ENCODE measurements at regions not wholly inside any gene's neighbourhood (a gene's known extent, or its start where the extent isn't known, plus 50 kb on each side); places are given as distances from the start of the nearest gene placed in this dataset.

- H3K9ac ChIP-seq (ENCODE audit: low read length) = no peak overlapping the region
- no peaks in the 10 kb centered on the region for H3K79me2 ChIP-seq (ENCODE audit: insufficient read depth, low read length)
- no peak overlapping the region for H3K4me2 ChIP-seq (ENCODE audit: low read length)
- no TSS peak for BruUV-seq (replicated peaks)
- POLR2A ChIA-PET = no interaction called here
- H2AFZ ChIP-seq (ENCODE audit: low read depth, low read length, poor library complexity, severe bottlenecking) = no peak overlapping the region
- RAD21 ChIA-PET (ENCODE audit: low non-redundant PET in 1 of 2, low total read pairs in 2 of 2, uncharacterized antibody in 2 of 2, unreplicated experiment in 2 of 2) = no interaction called here
- no peaks in the 10 kb centered on the region; a peak in 1 of 4 replicates for H3K9me3 ChIP-seq (ENCODE audit: control insufficient read depth in 1 of 2, insufficient read depth in 1 of 2, low read depth in 1 of 2, low read length in 2 of 2)
- no peaks in the 10 kb centered on the region for H3K4me1 ChIP-seq (ENCODE audit: control insufficient read depth in 1 of 2, insufficient read depth in 2 of 2, low read length in 2 of 2)
- no peaks in the 10 kb centered on the region; the same call in 1 of the 2 replicates for H4K20me1 ChIP-seq (ENCODE audit: insufficient read depth)
- ATAC-seq (no peak), DNase-seq (ENCODE audit: low read depth, low spot score) (no peak)
- intact Hi-C loops (cut with micrococcal nuclease) = no loop called here
- no peak overlapping the region for H3K27ac ChIP-seq (ENCODE audit: low read depth, low read length)
- TF ChIP-seq EZH2phosphoT487 (IDR thresholded peaks at IDR 0.05; ENCODE audit: borderline replicate concordance) = no peak
- no peak for TF ChIP-seq ATF3 (IDR thresholded peaks at IDR 0.05)
- no peak for TF ChIP-seq ELF1 (IDR thresholded peaks at IDR 0.05; ENCODE audit: borderline replicate concordance, low read depth)
- TF ChIP-seq CBX3 (IDR thresholded peaks at IDR 0.05; ENCODE audit: low read depth) = no peak
- no peak for TF ChIP-seq YY1 (IDR thresholded peaks at IDR 0.05; ENCODE audit: extremely low read depth, insufficient replicate concordance, low read depth, low read length)
- TF ChIP-seq EGR1 (IDR thresholded peaks at IDR 0.05; ENCODE audit: low read depth) = no peak
- TF ChIP-seq MAX (IDR thresholded peaks at IDR 0.05) = no peak
- no peak for TF ChIP-seq ZFX (IDR thresholded peaks at IDR 0.05)
- TF ChIP-seq REST (IDR thresholded peaks at IDR 0.05; ENCODE audit: low read depth) = no peak
- no peak for TF ChIP-seq POLR2AphosphoS5 (IDR thresholded peaks at IDR 0.05; ENCODE audit: low read depth, low read length)
- TF ChIP-seq FOSL1 (IDR thresholded peaks at IDR 0.05; ENCODE audit: low read depth) = no peak
- no peak for TF ChIP-seq SP1 (IDR thresholded peaks at IDR 0.05; ENCODE audit: low read depth)
- TF ChIP-seq CTCF (IDR thresholded peaks at IDR 0.05 in 2 of 3, conservative IDR thresholded peaks at IDR 0.05 in 1 of 3; ENCODE audit: borderline replicate concordance in 1 of 3, insufficient read depth in 1 of 3, low read depth in 2 of 3, low read length in 2 of 3) = no peak
- TF ChIP-seq SIN3A (IDR thresholded peaks at IDR 0.05; ENCODE audit: low read depth) = no peak
- no peak for TF ChIP-seq RAD21 (IDR thresholded peaks at IDR 0.05; ENCODE audit: low read depth)
- no peak for TF ChIP-seq SRF (IDR thresholded peaks at IDR 0.05; ENCODE audit: low read depth)
- no peak for TF ChIP-seq TCF7L2 (IDR thresholded peaks at IDR 0.05; ENCODE audit: borderline replicate concordance, extremely low read depth, insufficient read depth, insufficient read length)
- no peak overlapping the region for H3K4me3 ChIP-seq (replicated peaks in 1 of 2; ENCODE audit: low read depth in 1 of 2, low read length in 2 of 2)
- no peaks in the 10 kb centered on the region for H3K27me3 ChIP-seq (ENCODE audit: insufficient read depth, low read length)
- no peaks in the 10 kb centered on the region for H3K9me2 ChIP-seq (ENCODE audit: insufficient read depth)
- no peaks in the 10 kb centered on the region for H3K36me3 ChIP-seq (ENCODE audit: control insufficient read depth in 1 of 2, insufficient read depth in 2 of 2, low read length in 2 of 2)
- CTCF ChIA-PET = no interaction called here
These were observed 1495.3 kb downstream of the SI start for GRCh38 chr3:163582967-163583366.

Data from HCT116 (cell line).